GM23338 (cell line): ENCODE measurements at regions not wholly inside any gene's neighbourhood (a gene's known extent, or its start where the extent isn't known, plus 50 kb on each side); places are given as distances from the start of the nearest gene placed in this dataset.
A peak's percentile ranks its signal among the peaks of the same experiment; 100 is the strongest.

Experiments used
- ATAC-seq: fragments of 200-7000 bp; cut with Tn5 transposase; 3 replicates; pipeline ENCODE4 v1.9.1; 2020
- DNase-seq: peaks from one replicate; pipeline ENCODE4 v3.0.0-alpha.2; 2015; ENCODE audit warnings: low spot score
- H2AFZ ChIP-seq: fragments of 200-600 bp; sonication (generic); 2 replicates; pipeline ENCODE4 v1.8.0; 2016; ENCODE audit warnings: antibody characterized with exemption, mild to moderate bottlenecking, moderate library complexity
- H3F3A ChIP-seq: fragments of 200-600 bp; sonication (generic); replicated peaks from 2 replicates; pipeline ENCODE4 v1.8.0; 2017; ENCODE audit warnings: antibody characterized with exemption, mixed run types, low read depth
- H3K27ac ChIP-seq: fragments of 200-600 bp; sonication (generic); 2 replicates; pipeline ENCODE4 v1.6.1; 2016; ENCODE audit warnings: low read depth
- H3K27me3 ChIP-seq: fragments of 200-600 bp; sonication (generic); 2 replicates; pipeline ENCODE4 v1.8.0; 2016; ENCODE audit warnings: mild to moderate bottlenecking, mixed run types, moderate library complexity; ENCODE audit not compliant: insufficient read depth
- H3K36me3 ChIP-seq: fragments of 200-600 bp; sonication (generic); 2 replicates; pipeline ENCODE4 v1.8.0; 2016; ENCODE audit warnings: mild to moderate bottlenecking; ENCODE audit not compliant: insufficient read depth
- H3K4me1 ChIP-seq: fragments of 200-600 bp; sonication (generic); 2 replicates; pipeline ENCODE4 v1.8.0; 2016; ENCODE audit warnings: mild to moderate bottlenecking, moderate library complexity; ENCODE audit not compliant: insufficient read depth
- H3K4me2 ChIP-seq: fragments of 200-600 bp; sonication (generic); 2 replicates; pipeline ENCODE4 v1.7.1; 2017; ENCODE audit warnings: mixed run types
- H3K4me3 ChIP-seq: fragments of 200-600 bp; sonication (generic); 2 replicates; pipeline ENCODE4 v1.6.1; 2016; ENCODE audit warnings: mixed run types
- H3K79me2 ChIP-seq: fragments of 200-600 bp; sonication (generic); replicated peaks from 2 replicates; pipeline ENCODE4 v1.8.0; 2017; ENCODE audit warnings: mild to moderate bottlenecking; ENCODE audit not compliant: insufficient read depth
- H3K9me2 ChIP-seq: fragments of 200-600 bp; sonication (generic); 2 replicates; pipeline ENCODE4 v1.8.0; 2017; ENCODE audit not compliant: insufficient read depth
- H4K20me1 ChIP-seq: fragments of 200-600 bp; sonication (generic); replicated peaks from 2 replicates; pipeline ENCODE4 v1.8.0; 2017; ENCODE audit warnings: mild to moderate bottlenecking; ENCODE audit not compliant: insufficient read depth
- H3K27ac Mint-ChIP-seq: 2 replicates; pipeline ENCODE4 v1.8.0; 2020; ENCODE audit warnings: inconsistent platforms, mild to moderate bottlenecking, moderate library complexity, mixed read lengths
- H3K27me3 Mint-ChIP-seq: 3 replicates; pipeline ENCODE4 v1.8.0; 2022; ENCODE audit warnings: low read depth, mild to moderate bottlenecking, moderate library complexity, mixed read lengths, inconsistent platforms; ENCODE audit not compliant: insufficient read depth, poor library complexity
- H3K36me3 Mint-ChIP-seq: 3 replicates; pipeline ENCODE4 v1.8.0; 2021; ENCODE audit warnings: low read depth, mild to moderate bottlenecking, inconsistent platforms, moderate library complexity, mixed read lengths
- H3K4me1 Mint-ChIP-seq: 3 replicates; pipeline ENCODE4 v1.8.0; 2020; ENCODE audit warnings: mild to moderate bottlenecking, inconsistent platforms, mixed read lengths
- H3K4me3 Mint-ChIP-seq: 3 replicates; pipeline ENCODE4 v1.8.0; 2021; ENCODE audit warnings: moderate library complexity, mild to moderate bottlenecking, inconsistent platforms, mixed read lengths
- H3K9me3 Mint-ChIP-seq: 3 replicates; pipeline ENCODE4 v1.8.0; 2020; ENCODE audit warnings: moderate library complexity, mild to moderate bottlenecking, inconsistent platforms, mixed read lengths
- CTCF ChIP-seq, 2 experiments: fragments of 200-600 bp in 1 of 2; sonication (generic) in 1 of 2; conservative IDR thresholded peaks; 2 replicates each; pipeline versions ENCODE4 v1.5.1 to v1.6.1; 2016 to 2017; ENCODE audit warnings: antibody characterized with exemption in 2 of 2, low read depth in 2 of 2, mild to moderate bottlenecking in 2 of 2, moderate library complexity in 1 of 2
- EZH2 ChIP-seq: fragments of 200-600 bp; sonication (generic); IDR thresholded peaks from one replicate; pipeline ENCODE4 v1.8.0; 2017; ENCODE audit warnings: antibody characterized with exemption, mild to moderate bottlenecking, low read depth; ENCODE audit not compliant: unreplicated experiment
- NANOG ChIP-seq: IDR thresholded peaks from 2 replicates; pipeline ENCODE4 v1.6.1; 2016; ENCODE audit warnings: antibody characterized with exemption, borderline replicate concordance
- ZNF462 ChIP-seq: fragments of 250-450 bp; sonication (Bioruptor Pico); IDR thresholded peaks from 2 replicates; pipeline ENCODE4 v1.5.0; 2020; ENCODE audit warnings: mild to moderate bottlenecking, moderate library complexity
- TF ChIP-seq, protein P1 (sequence below): IDR thresholded peaks from 2 replicates; pipeline ENCODE4 v1.6.1; 2016; ENCODE audit warnings: antibody characterized with exemption

DNA sequence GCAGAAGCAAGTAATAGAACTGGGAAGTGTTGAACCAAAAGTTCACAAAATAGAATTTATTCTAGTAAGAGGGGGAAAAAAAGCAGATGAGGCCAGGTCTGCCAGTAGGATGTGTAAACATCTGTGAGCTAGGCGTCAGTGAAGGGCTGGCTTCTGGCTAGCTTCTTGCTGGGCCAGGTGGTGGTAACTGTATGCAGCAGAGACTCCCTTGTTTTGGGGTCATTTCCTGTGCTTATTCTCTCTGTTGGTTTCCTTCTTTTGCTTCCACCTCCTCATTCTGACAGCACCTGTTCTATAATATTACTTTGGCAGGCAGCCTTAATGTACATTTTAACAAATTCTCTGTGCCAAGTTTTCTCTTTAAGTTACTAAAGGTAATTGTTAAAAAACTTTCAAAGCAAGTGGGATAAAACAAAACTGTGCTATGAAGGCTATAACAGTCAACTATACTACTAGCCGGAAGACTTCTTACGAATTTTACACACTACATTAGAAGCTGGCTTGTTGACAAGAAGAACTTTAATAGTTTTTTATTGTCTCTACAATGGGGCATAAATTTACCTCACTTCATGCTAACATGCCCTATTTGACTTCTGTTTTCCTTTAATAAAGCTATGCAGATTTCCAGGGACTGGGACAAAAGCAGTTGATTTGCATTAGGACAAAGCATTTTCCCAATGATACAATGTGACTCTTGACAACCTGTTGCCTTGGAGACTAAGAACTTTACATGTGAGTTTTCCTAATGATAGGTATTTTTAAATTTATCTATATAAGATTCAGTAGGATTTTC, 318.8 kb upstream of the NAALADL2 start:
- Histone ChIP-seq H4K20me1 (no peaks in the 10 kb centered on the region), H3F3A (no peaks in the 10 kb centered on the region), H3K4me2 (peak overlapping the region; percentile 23), H3K4me3 (peak overlapping the region; percentile 26; the same call in 1 of the 2 replicates), H3K36me3 (no peaks in the 10 kb centered on the region), H3K27ac (peak overlapping the region; percentile 96), H2AFZ (no peak overlapping the region), H3K27me3 (no peaks in the 10 kb centered on the region), H3K9me2 (no peaks in the 10 kb centered on the region), H3K4me1 (peaks cover 52% of the 10 kb centered on the region), H3K79me2 (no peaks in the 10 kb centered on the region)
- peaks cover 56% of the 10 kb centered on the region for H3K4me1 Mint-ChIP-seq
- ATAC-seq, result peak; percentile 96
- peak; percentile 75 for TF ChIP-seq NANOG
- TF ChIP-seq CTCF (conservative IDR thresholded peaks at IDR 0.05; ENCODE audit: low read depth in 2 of 2), result peak in 1 of 2 experiments; percentile 20; a peak in 2 of 4 replicates
- no peak for TF ChIP-seq EZH2
- TF ChIP-seq ZNF462 (CRISPR knock-in tag), result peak; percentile 98
- TF ChIP-seq, protein P1, sequence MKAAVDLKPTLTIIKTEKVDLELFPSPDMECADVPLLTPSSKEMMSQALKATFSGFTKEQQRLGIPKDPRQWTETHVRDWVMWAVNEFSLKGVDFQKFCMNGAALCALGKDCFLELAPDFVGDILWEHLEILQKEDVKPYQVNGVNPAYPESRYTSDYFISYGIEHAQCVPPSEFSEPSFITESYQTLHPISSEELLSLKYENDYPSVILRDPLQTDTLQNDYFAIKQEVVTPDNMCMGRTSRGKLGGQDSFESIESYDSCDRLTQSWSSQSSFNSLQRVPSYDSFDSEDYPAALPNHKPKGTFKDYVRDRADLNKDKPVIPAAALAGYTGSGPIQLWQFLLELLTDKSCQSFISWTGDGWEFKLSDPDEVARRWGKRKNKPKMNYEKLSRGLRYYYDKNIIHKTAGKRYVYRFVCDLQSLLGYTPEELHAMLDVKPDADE, result peak; percentile 70
- peak overlapping the region; percentile 49 for H3K4me3 Mint-ChIP-seq
- H3K9me3 Mint-ChIP-seq, result no peaks in the 10 kb centered on the region
- H3K36me3 Mint-ChIP-seq, result peaks cover 12% of the 10 kb centered on the region; the same call in 2 of the 3 replicates
- H3K27me3 Mint-ChIP-seq, result peaks cover 3% of the 10 kb centered on the region
- peak overlapping the region; percentile 97 for H3K27ac Mint-ChIP-seq
- DNase-seq, result peak; percentile 85
